HepG2 (cell line): ENCODE measurements at regions not wholly inside any gene's neighbourhood (a gene's known extent, or its start where the extent isn't known, plus 50 kb on each side); places are given as distances from the start of the nearest gene placed in this dataset.

ENCODE experiments used
- ATAC-seq: fragments of 200-7000 bp; cut with Tn5 transposase; 3 replicates; pipeline ENCODE4 v1.9.1; 2020; ENCODE audit warnings: mild to moderate bottlenecking, moderate library complexity
- BruUV-seq: library from RNA; stranded (reverse); fragments of 400-500 nt; replicated peaks from 2 replicates; lab custom pipeline; 2021; lab: Mats Ljungman, UMichigan
- CTCF ChIA-PET: fragments of 300-600 bp; formaldehyde crosslinking; extraction: SDS; loops from one replicate; lab custom pipeline; 2021; ENCODE audit warnings: low total read pairs, inconsistent platforms, low intra/inter-chr PET ratio; lab: Yijun Ruan, JAX
- POLR2A ChIA-PET: fragments of 350-600 bp; sonication (Branson Sonifier 250); formaldehyde crosslinking; loops from one replicate; lab custom pipeline; 2020; ENCODE audit warnings: antibody characterized with exemption, inconsistent platforms; lab: Yijun Ruan, JAX
- DNase-seq: peaks from one replicate; pipeline ENCODE4 v3.0.0-alpha.2; 2015; ENCODE audit warnings: low spot score
- FAIRE-seq: peaks from 3 replicates; lab custom pipeline; 2011; peaks lifted over from hg19 to GRCh38; lab: Jason Lieb, UNC
- H2AFZ ChIP-seq: one replicate; pipeline ENCODE4 v1.6.1; 2011; ENCODE audit warnings: low read length, inconsistent platforms
- H3K27ac ChIP-seq: fragments of 300-600 bp; 3 replicates; pipeline ENCODE4 v1.8.0; 2011; ENCODE audit warnings: mixed run types, mild to moderate bottlenecking, mixed read lengths, low read length, inconsistent platforms; ENCODE audit not compliant: insufficient read depth; ENCODE audit errors: extremely low read length
- H3K27me3 ChIP-seq, 2 experiments: fragments of 200-600 bp in 1 of 2; 2 replicates in 1 of 2; 3 replicates in 1 of 2; pipeline versions ENCODE4 v1.6.0 to v1.8.0; 2011; ENCODE audit warnings: low read length in 2 of 2, mild to moderate bottlenecking in 2 of 2, moderate library complexity in 2 of 2, inconsistent platforms in 1 of 2; ENCODE audit not compliant: insufficient read depth in 2 of 2, control insufficient read depth in 1 of 2
- H3K36me3 ChIP-seq, 2 experiments: fragments of 200-600 bp in 1 of 2; replicated peaks in 1 of 2; 2 replicates in 1 of 2; 3 replicates in 1 of 2; pipeline versions ENCODE4 v1.5.1 to v1.8.0; 2011; ENCODE audit warnings: low read length in 2 of 2, inconsistent platforms in 1 of 2; ENCODE audit not compliant: insufficient read depth in 2 of 2, control insufficient read depth in 1 of 2
- H3K4me1 ChIP-seq: 2 replicates; pipeline ENCODE4 v1.5.1; 2012; ENCODE audit warnings: low read length, inconsistent platforms; ENCODE audit not compliant: insufficient read depth
- H3K4me2 ChIP-seq: 2 replicates; pipeline ENCODE4 v1.6.0; 2011; ENCODE audit warnings: low read depth, low read length, inconsistent platforms
- H3K4me3 ChIP-seq, 3 experiments: fragments of 200-600 bp in 1 of 3; sonication (generic), shearing (Covaris generic) in 1 of 3; replicated peaks in 1 of 3; 2 replicates each; pipeline ENCODE4 v1.5.1; 2011 to 2016; ENCODE audit warnings: low read length in 3 of 3, inconsistent platforms in 2 of 3, low read depth in 2 of 3, mild to moderate bottlenecking in 2 of 3, control low read depth in 1 of 3, mixed read lengths in 1 of 3; ENCODE audit not compliant: insufficient read depth in 1 of 3
- H3K79me2 ChIP-seq: one replicate; pipeline ENCODE4 v1.6.1; 2011; ENCODE audit warnings: low read length, inconsistent platforms; ENCODE audit not compliant: insufficient read depth
- H3K9ac ChIP-seq: 2 replicates; pipeline ENCODE4 v1.6.0; 2011; ENCODE audit warnings: mild to moderate bottlenecking, low read depth, low read length, inconsistent platforms; ENCODE audit not compliant: insufficient read depth
- H3K9me3 ChIP-seq: 2 replicates; pipeline ENCODE4 v1.5.1; 2012; ENCODE audit warnings: mild to moderate bottlenecking, low read length
- H4K20me1 ChIP-seq: 2 replicates; pipeline ENCODE4 v1.6.0; 2011; ENCODE audit warnings: inconsistent platforms, mild to moderate bottlenecking, low read length, moderate library complexity; ENCODE audit not compliant: insufficient read depth
- ATF4 ChIP-seq, 2 experiments: fragments of 450-650 bp in 1 of 2; sonication (generic) in 1 of 2; formaldehyde crosslinking; IDR thresholded peaks; 2 replicates each; pipeline versions ENCODE4 v1.5.0 to v1.8.0; 2020 to 2022; ENCODE audit warnings: mild to moderate bottlenecking in 1 of 2, missing genetic modification reagents in 1 of 2
- HNRNPLL ChIP-seq: fragments of 200-400 bp; formaldehyde crosslinking; IDR thresholded peaks from 2 replicates; pipeline ENCODE4 v1.6.1; 2017; ENCODE audit warnings: mild to moderate bottlenecking, low read depth, low read length; ENCODE audit not compliant: poor library complexity, severe bottlenecking
- KLF15 ChIP-seq: sonication (generic); formaldehyde crosslinking; IDR thresholded peaks from 2 replicates; pipeline ENCODE4 v1.8.1; 2023; ENCODE audit warnings: borderline replicate concordance, mild to moderate bottlenecking, inconsistent platforms, missing genetic modification reagents, mixed read lengths
- MAFG ChIP-seq: sonication (generic); formaldehyde crosslinking; IDR thresholded peaks from 2 replicates; pipeline ENCODE4 v1.5.1; 2020; ENCODE audit warnings: mild to moderate bottlenecking, missing genetic modification reagents
- NR2F1 ChIP-seq, 2 experiments: fragments of 450-650 bp in 1 of 2; formaldehyde crosslinking in 1 of 2; IDR thresholded peaks; 2 replicates each; pipeline versions ENCODE4 v1.5.0 to v1.6.1; 2016 to 2020; ENCODE audit warnings: mild to moderate bottlenecking in 1 of 2, missing compliant biosample characterization in 1 of 2, missing genetic modification reagents in 1 of 2, moderate library complexity in 1 of 2
- PBX3 ChIP-seq: sonication (generic); formaldehyde crosslinking; IDR thresholded peaks from 2 replicates; pipeline ENCODE4 v1.8.1; 2023; ENCODE audit warnings: missing genetic modification reagents, inconsistent platforms, borderline replicate concordance
- THAP11 ChIP-seq: IDR thresholded peaks from 2 replicates; pipeline ENCODE4 v1.6.1; 2016; ENCODE audit warnings: missing biosample characterization, missing genetic modification reagents
- ZBTB46 ChIP-seq: sonication (generic); formaldehyde crosslinking; IDR thresholded peaks from 2 replicates; pipeline ENCODE4 v1.4.0; 2020; ENCODE audit warnings: mild to moderate bottlenecking, missing genetic modification reagents, borderline replicate concordance
- ZC3H13 ChIP-seq: sonication (generic); formaldehyde crosslinking; IDR thresholded peaks from 2 replicates; pipeline ENCODE4 v1.8.1; 2023; ENCODE audit warnings: mild to moderate bottlenecking, missing genetic modification reagents, moderate library complexity
- ZNF256 ChIP-seq: sonication (generic); formaldehyde crosslinking; conservative IDR thresholded peaks from 2 replicates; pipeline ENCODE4 v1.4.0; 2020; ENCODE audit warnings: missing genetic modification reagents
- ZNF260 ChIP-seq: sonication (generic); formaldehyde crosslinking; IDR thresholded peaks from 2 replicates; pipeline ENCODE4 v1.4.0; 2020; ENCODE audit warnings: missing genetic modification reagents, low read depth, mild to moderate bottlenecking, borderline replicate concordance
- ZNF562 ChIP-seq: sonication (generic); formaldehyde crosslinking; IDR thresholded peaks from 2 replicates; pipeline ENCODE4 v1.8.0; 2022; ENCODE audit warnings: missing genetic modification reagents, borderline replicate concordance
- ZNF816 ChIP-seq: sonication (generic); formaldehyde crosslinking; IDR thresholded peaks from 2 replicates; pipeline ENCODE4 v1.8.0; 2022; ENCODE audit warnings: missing genetic modification reagents, mild to moderate bottlenecking, borderline replicate concordance
- WGBS: methylation state at CpG from one replicate; pipeline ENCODE4 v1.1.6; 2017; ENCODE audit warnings: low lambda C conversion rate; 5-methylcytosine and 5-hydroxymethylcytosine counted together
- in situ Hi-C: cut with HindIII; loops from 2 replicates; pipeline ENCODE4 v1.10.0; 2017; ENCODE audit warnings: low pct_unique_long_range_greater_than_20kb; ENCODE audit not compliant: extremely low pct_ligation_motif_present
- intact Hi-C: fragments of 100-400 bp; cut with micrococcal nuclease; formaldehyde crosslinking; loops from one replicate; pipeline ENCODE4 v1.10.0; 2022; ENCODE audit not compliant: unreplicated experiment

- TF ChIP-seq ZNF260 (CRISPR knock-in tag) (no peak), ZNF256 (no peak), HNRNPLL (no peak)
Measured at GRCh38 chr3:55283441-55283925, 203.6 kb downstream of the WNT5A start (continued).

- ATAC-seq: no peak
- TF ChIP-seq MAFG (CRISPR knock-in tag) (no peak), NR2F1 (CRISPR knock-in tag; IDR thresholded peaks at IDR 0.05) (no peak), ZNF816 (no peak)
- in situ Hi-C loops: no loop called here
Measured at GRCh38 chr3:55282994-55283393, 204.1 kb downstream of the WNT5A start.

GRCh38 chr3:55272031-55272645 is 215.0 kb downstream of the WNT5A start:
- peaks cover 16% of the 10 kb centered on the region for H3K4me1 ChIP-seq
- H3K36me3 ChIP-seq: no peaks in the 10 kb centered on the region
- CTCF ChIA-PET: no interaction called here
- no TSS peak for BruUV-seq
- intact Hi-C loops (no loop called here), in situ Hi-C loops (no loop called here)
- DNase-seq (no peak), ATAC-seq (no peak; the same call in 2 of the 3 replicates), FAIRE-seq (no peak)
- no peak overlapping the region for H2AFZ ChIP-seq
- H3K79me2 ChIP-seq: no peaks in the 10 kb centered on the region
- POLR2A ChIA-PET: no interaction called here
- H3K9ac ChIP-seq: no peak overlapping the region
- H3K27me3 ChIP-seq: 0 out of 5 replicates have a peak, but pooled peaks cover 0 to 3% of the 10 kb centered on the region in 2 experiments
- no peaks in the 10 kb centered on the region for H3K9me3 ChIP-seq
- no peak overlapping the region for H3K4me2 ChIP-seq
- no peak overlapping the region for H3K27ac ChIP-seq
- H3K4me3 ChIP-seq: no peak overlapping the region
- 0% methylated on average over 2 of the region's 2 CpGs for WGBS
- H4K20me1 ChIP-seq: no peaks in the 10 kb centered on the region
- TF ChIP-seq THAP11 (CRISPR knock-in tag): no peak
- no peak for TF ChIP-seq ZNF562 (CRISPR knock-in tag)
- no peak for TF ChIP-seq KLF15
- TF ChIP-seq ATF4 (CRISPR knock-in tag; IDR thresholded peaks at IDR 0.05): no peak
- no peak for TF ChIP-seq PBX3
- no peak for TF ChIP-seq ZC3H13 (CRISPR knock-in tag)
- TF ChIP-seq ZBTB46 (CRISPR knock-in tag): no peak

More at GRCh38 chr3:55282994-55283393, 204.1 kb downstream of the WNT5A start:
- 42% methylated on average over 4 of the region's 4 CpGs for WGBS
- BruUV-seq: no TSS peak
- intact Hi-C loops: no loop called here
- no peaks in the 10 kb centered on the region; a peak in 1 of 5 replicates for H3K27me3 ChIP-seq
- H3K27ac ChIP-seq: no peak overlapping the region
- H3K4me1 ChIP-seq: no peaks in the 10 kb centered on the region
- ChIA-PET CTCF (no interaction called here), POLR2A (no interaction called here)
- no peaks in the 10 kb centered on the region for H4K20me1 ChIP-seq
- no peak overlapping the region for H2AFZ ChIP-seq
- DNase-seq (no peak), FAIRE-seq (no peak)
- H3K4me2 ChIP-seq: no peak overlapping the region
- no peak overlapping the region for H3K9ac ChIP-seq
- H3K79me2 ChIP-seq: no peaks in the 10 kb centered on the region
- H3K4me3 ChIP-seq: no peak overlapping the region
- no peaks in the 10 kb centered on the region for H3K9me3 ChIP-seq
- no peaks in the 10 kb centered on the region for H3K36me3 ChIP-seq
